ENCODE measurements at regions not wholly inside any gene's neighbourhood (a gene's known extent, or its start where the extent isn't known, plus 50 kb on each side); places are given as distances from the start of the nearest gene placed in this dataset.

DNA sequence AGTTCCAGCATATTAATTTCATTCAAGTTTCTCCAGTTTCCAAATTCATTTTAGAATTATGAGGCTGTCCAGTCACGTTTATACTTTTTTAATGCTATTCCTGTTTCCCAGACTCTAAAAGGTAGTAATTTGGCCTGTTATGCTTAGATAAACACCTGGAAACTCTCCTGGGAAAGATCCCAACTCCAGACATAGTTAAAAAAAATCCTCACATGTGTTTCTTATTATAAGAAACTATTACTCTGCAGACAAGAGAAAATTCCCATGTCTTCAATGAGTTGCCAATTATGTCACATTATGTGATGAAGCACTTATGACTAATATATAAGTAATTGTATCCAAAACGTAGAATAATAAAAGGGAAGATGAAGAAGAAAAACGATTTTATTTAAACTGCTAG lies 137.1 kb upstream of the TMC3 start:
- Mint-ChIP-seq H3K27ac (no peak overlapping the region), H3K36me3 (ENCODE audit: insufficient read depth) (no peaks in the 10 kb centered on the region), H3K4me1 (ENCODE audit: low read depth) (no peaks in the 10 kb centered on the region), H3K27me3 (peaks cover 2% of the 10 kb centered on the region), H3K4me3 (ENCODE audit: low read depth) (no peak overlapping the region), H3K9me3 (ENCODE audit: low read depth) (no peaks in the 10 kb centered on the region)
- no peak for DNase-seq (ENCODE audit: low spot score, unreplicated experiment)
- no peak for TF ChIP-seq CTCF (IDR thresholded peaks at IDR 0.05; ENCODE audit: unreplicated experiment)

DNA sequence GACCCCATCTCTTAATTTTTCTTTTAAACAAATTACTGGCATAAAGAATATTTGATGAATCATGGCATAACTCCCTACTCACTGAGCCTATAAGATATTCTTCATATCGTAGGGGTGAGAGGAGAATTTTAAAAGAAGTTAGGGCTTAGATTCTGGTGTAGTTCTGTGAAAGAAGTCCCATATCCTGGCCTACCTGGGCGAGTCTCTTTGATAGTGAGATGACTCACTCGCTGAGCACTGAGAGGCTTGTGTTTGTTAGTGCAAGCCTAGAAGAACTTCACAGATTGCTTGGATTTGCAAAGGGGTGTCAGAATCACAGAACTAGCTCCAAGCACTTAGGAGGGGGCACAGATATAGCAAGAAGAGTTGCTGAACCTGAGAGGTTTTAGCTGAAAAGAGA lies 133.8 kb upstream of the TMC3 start:
- Mint-ChIP-seq H3K4me1 (ENCODE audit: low read depth) (no peaks in the 10 kb centered on the region), H3K9me3 (ENCODE audit: low read depth) (no peaks in the 10 kb centered on the region), H3K36me3 (ENCODE audit: insufficient read depth) (no peaks in the 10 kb centered on the region), H3K27me3 (no peaks in the 10 kb centered on the region), H3K27ac (no peak overlapping the region), H3K4me3 (ENCODE audit: low read depth) (no peak overlapping the region)
- no peak for DNase-seq (ENCODE audit: low spot score, unreplicated experiment)
- TF ChIP-seq CTCF (IDR thresholded peaks at IDR 0.05; ENCODE audit: unreplicated experiment) = no peak

- DNase-seq (ENCODE audit: low spot score, unreplicated experiment) = no peak
- TF ChIP-seq CTCF (IDR thresholded peaks at IDR 0.05; ENCODE audit: unreplicated experiment) = no peak
- H3K4me3 Mint-ChIP-seq (ENCODE audit: low read depth) = no peak overlapping the region
- H3K36me3 Mint-ChIP-seq (ENCODE audit: insufficient read depth) = no peaks in the 10 kb centered on the region
- H3K27me3 Mint-ChIP-seq = no peaks in the 10 kb centered on the region
- H3K4me1 Mint-ChIP-seq (ENCODE audit: low read depth) = no peaks in the 10 kb centered on the region
- H3K9me3 Mint-ChIP-seq (ENCODE audit: low read depth) = no peaks in the 10 kb centered on the region
- H3K27ac Mint-ChIP-seq = no peak overlapping the region
These were observed 132.9 kb upstream of the TMC3 start for GRCh38 chr15:81506936-81507335.

DNA sequence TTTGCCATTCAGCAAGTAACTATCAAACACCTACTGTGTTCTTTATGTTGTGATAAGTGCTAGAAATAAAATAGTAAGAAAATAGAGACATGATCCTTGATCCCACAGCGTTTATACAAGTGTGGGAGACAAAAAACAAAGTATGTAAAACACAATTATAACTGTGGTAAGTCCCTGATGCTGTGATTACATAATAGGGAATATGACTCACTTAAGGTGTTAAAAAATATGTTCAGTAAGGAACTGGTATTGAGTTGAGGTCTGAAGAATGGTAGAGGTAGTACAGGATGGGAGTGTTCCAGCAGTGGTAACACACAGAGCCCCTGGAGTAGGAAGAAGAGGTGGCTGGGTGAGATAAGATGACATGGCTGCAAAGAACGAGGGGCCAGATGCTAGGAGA lies 132.1 kb upstream of the TMC3 start:
- no peak overlapping the region for H3K4me3 Mint-ChIP-seq (ENCODE audit: low read depth)
- no peaks in the 10 kb centered on the region for H3K27me3 Mint-ChIP-seq
- DNase-seq (ENCODE audit: low spot score, unreplicated experiment) = no peak
- no peaks in the 10 kb centered on the region for H3K9me3 Mint-ChIP-seq (ENCODE audit: low read depth)
- no peak for TF ChIP-seq CTCF (IDR thresholded peaks at IDR 0.05; ENCODE audit: unreplicated experiment)
- H3K27ac Mint-ChIP-seq = no peak overlapping the region
- no peaks in the 10 kb centered on the region for H3K36me3 Mint-ChIP-seq (ENCODE audit: insufficient read depth)
- no peaks in the 10 kb centered on the region for H3K4me1 Mint-ChIP-seq (ENCODE audit: low read depth)

DNA sequence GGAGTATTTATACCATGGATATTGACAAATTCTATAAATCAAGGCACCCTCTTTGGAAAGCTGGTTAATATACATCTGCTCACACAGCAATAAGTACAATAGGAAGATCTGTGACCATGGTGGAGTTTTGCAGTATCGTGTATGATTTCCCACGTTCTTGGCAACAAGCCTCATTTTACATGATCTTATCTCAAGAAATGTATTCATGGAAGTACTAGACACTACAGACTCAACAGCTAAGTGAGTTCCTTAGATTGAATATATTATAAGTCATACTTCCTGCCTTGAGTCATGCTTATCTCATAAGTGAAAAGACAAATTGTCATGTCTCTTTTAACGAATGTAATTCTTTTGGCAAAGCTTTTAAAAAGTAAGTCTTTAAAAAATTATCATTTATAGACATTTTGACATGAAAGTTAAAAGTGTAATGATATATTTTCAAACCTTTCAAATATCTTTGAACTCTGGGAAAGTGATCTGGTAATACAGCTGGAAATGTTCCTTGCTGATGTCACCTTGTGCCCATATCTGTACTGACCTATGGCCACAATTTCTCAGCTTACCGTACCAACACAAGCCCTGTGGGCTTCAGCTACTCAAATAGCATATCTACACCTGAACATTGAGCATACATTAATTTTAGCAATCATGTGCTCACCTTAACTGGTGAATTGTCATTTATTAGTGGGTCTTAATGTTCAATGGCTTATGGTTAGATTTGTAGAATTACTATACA lies 130.3 kb upstream of the TMC3 start:
- H3K4me3 Mint-ChIP-seq (ENCODE audit: low read depth) = no peak overlapping the region

More for the DNA sequence above, 130.3 kb upstream of the TMC3 start:
- TF ChIP-seq CTCF (IDR thresholded peaks at IDR 0.05; ENCODE audit: unreplicated experiment) = no peak
- Mint-ChIP-seq H3K27me3 (no peaks in the 10 kb centered on the region), H3K27ac (no peak overlapping the region), H3K4me1 (ENCODE audit: low read depth) (no peaks in the 10 kb centered on the region), H3K36me3 (ENCODE audit: insufficient read depth) (no peaks in the 10 kb centered on the region), H3K9me3 (ENCODE audit: low read depth) (peaks cover 5% of the 10 kb centered on the region)
- no peak for DNase-seq (ENCODE audit: low spot score, unreplicated experiment)
